ENCODE measurements at regions not wholly inside any gene's neighbourhood (a gene's known extent, or its start where the extent isn't known, plus 50 kb on each side); places are given as distances from the start of the nearest gene placed in this dataset.

DNA sequence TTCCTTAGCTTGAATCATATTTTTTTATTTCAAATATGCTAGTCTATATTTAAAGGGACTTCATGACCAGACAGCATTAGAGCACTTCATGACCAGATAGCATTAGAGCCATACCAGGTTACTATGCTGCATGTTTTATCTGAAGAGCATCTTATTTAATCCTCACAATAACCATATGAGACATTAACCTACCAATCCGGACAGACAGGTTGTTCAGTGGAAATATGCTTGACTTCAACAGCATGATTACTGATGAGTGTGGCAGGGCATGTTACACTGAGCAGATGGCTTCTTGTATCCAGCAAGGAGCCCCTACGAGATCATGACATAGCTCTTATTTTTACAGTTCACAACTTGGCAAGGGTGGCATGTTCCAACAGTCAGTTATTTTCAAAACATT, 85.0 kb upstream of the KCTD3 start:
- H3K36me3 ChIP-seq (ENCODE audit: insufficient read depth, low read length) = no peaks in the 10 kb centered on the region
- no peak for DNase-seq (ENCODE audit: low spot score)
- no peak overlapping the region for H3K4me2 ChIP-seq (ENCODE audit: low read length)
- H4K20me1 ChIP-seq (ENCODE audit: insufficient read depth, low read length) = no peaks in the 10 kb centered on the region
- H3K79me2 ChIP-seq (ENCODE audit: insufficient read depth, low read depth, low read length) = no peaks in the 10 kb centered on the region
- TF ChIP-seq, protein P1, sequence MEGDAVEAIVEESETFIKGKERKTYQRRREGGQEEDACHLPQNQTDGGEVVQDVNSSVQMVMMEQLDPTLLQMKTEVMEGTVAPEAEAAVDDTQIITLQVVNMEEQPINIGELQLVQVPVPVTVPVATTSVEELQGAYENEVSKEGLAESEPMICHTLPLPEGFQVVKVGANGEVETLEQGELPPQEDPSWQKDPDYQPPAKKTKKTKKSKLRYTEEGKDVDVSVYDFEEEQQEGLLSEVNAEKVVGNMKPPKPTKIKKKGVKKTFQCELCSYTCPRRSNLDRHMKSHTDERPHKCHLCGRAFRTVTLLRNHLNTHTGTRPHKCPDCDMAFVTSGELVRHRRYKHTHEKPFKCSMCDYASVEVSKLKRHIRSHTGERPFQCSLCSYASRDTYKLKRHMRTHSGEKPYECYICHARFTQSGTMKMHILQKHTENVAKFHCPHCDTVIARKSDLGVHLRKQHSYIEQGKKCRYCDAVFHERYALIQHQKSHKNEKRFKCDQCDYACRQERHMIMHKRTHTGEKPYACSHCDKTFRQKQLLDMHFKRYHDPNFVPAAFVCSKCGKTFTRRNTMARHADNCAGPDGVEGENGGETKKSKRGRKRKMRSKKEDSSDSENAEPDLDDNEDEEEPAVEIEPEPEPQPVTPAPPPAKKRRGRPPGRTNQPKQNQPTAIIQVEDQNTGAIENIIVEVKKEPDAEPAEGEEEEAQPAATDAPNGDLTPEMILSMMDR (conservative IDR thresholded peaks at IDR 0.05; ENCODE audit: low read length) = no peak
- TF ChIP-seq EZH2phosphoT487 (IDR thresholded peaks at IDR 0.05; ENCODE audit: borderline replicate concordance, low read depth, low read length) = no peak
- no peak overlapping the region for H3K27ac ChIP-seq (ENCODE audit: low read depth, low read length, poor library complexity, severe bottlenecking)
- ChIA-PET POLR2A (interaction anchor here (0.5 to 0.7 kb wide), 2 partner anchors 8 to 1021 kb away, joined by 3 read pairs; no protein-coding TSS in a partner anchor), CTCF (ENCODE audit: unreplicated experiment) (no interaction called here)
- no peak overlapping the region for H2AFZ ChIP-seq (ENCODE audit: low read length)
- no peaks in the 10 kb centered on the region for H3K9me3 ChIP-seq (ENCODE audit: low read length)
- H3K9me2 ChIP-seq (ENCODE audit: insufficient read depth, low read length) = no peaks in the 10 kb centered on the region
- no peaks in the 10 kb centered on the region for H3K4me1 ChIP-seq (ENCODE audit: insufficient read depth, low read length, poor library complexity, severe bottlenecking)
- no TSS peak for BruUV-seq (replicated peaks)
- intact Hi-C loops (cut with micrococcal nuclease; ENCODE audit: unreplicated experiment) = no loop called here
- no peak overlapping the region for H3K4me3 ChIP-seq (ENCODE audit: low read depth, low read length, poor library complexity, severe bottlenecking)

DNA sequence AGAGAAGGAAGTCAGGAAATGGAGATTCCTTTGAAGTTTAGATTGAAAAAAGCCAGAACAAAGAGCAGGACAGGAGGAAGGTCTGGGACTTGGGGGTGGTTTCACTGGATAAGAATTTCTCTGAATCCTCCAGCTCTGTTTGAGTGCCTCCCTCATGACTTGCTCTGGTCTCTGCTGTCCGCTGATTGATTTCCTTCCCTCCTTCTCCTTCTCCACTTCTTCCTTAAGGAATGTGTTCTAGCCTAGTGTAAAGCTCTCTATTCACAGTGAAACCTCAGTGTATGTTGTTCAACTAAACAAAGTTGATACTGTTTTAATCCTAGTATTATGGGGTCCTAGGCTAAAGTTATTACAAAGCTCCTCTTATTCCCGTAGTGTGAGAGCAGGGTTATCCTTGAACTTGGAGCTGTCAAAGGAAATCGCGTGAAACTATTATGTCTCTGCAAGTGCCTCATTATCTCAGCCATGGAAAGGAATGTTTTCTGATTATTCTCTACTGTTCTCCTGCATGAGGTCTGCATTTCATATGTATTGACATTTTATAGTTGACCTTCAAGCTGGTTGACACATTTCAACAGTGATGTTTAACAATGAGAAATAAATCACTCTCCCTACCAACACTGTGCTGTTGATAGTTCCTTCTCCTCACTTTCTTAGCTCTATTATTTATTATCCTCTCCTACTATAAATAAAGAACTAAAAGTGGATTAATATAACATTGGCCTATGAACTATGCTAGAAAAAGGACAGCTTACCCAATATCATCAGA, 82.7 kb upstream of the KCTD3 start:
- no TSS peak for BruUV-seq (replicated peaks)
- H3K9me2 ChIP-seq (ENCODE audit: insufficient read depth, low read length) = no peaks in the 10 kb centered on the region
- ChIA-PET CTCF (ENCODE audit: unreplicated experiment) (no interaction called here), POLR2A (interaction anchor here (0.5 to 0.7 kb wide), 2 partner anchors 590 to 1321 kb away, joined by 3 read pairs; no protein-coding TSS in a partner anchor)
- TF ChIP-seq, protein P1 (conservative IDR thresholded peaks at IDR 0.05; ENCODE audit: low read length) = no peak
- TF ChIP-seq EZH2phosphoT487 (IDR thresholded peaks at IDR 0.05; ENCODE audit: borderline replicate concordance, low read depth, low read length) = no peak
- no peaks in the 10 kb centered on the region for H3K36me3 ChIP-seq (ENCODE audit: insufficient read depth, low read length)
- H3K4me1 ChIP-seq (ENCODE audit: insufficient read depth, low read length, poor library complexity, severe bottlenecking) = no peaks in the 10 kb centered on the region
- no peak overlapping the region for H3K4me3 ChIP-seq (ENCODE audit: low read depth, low read length, poor library complexity, severe bottlenecking)
- intact Hi-C loops (cut with micrococcal nuclease; ENCODE audit: unreplicated experiment) = no loop called here
- H3K4me2 ChIP-seq (ENCODE audit: low read length) = no peak overlapping the region
- H3K9me3 ChIP-seq (ENCODE audit: low read length) = no peaks in the 10 kb centered on the region
- H4K20me1 ChIP-seq (ENCODE audit: insufficient read depth, low read length) = no peaks in the 10 kb centered on the region
- H3K79me2 ChIP-seq (ENCODE audit: insufficient read depth, low read depth, low read length) = no peaks in the 10 kb centered on the region
- no peak overlapping the region for H3K27ac ChIP-seq (ENCODE audit: low read depth, low read length, poor library complexity, severe bottlenecking)
- no peak for DNase-seq (ENCODE audit: low spot score)
- no peak overlapping the region for H2AFZ ChIP-seq (ENCODE audit: low read length)

DNA sequence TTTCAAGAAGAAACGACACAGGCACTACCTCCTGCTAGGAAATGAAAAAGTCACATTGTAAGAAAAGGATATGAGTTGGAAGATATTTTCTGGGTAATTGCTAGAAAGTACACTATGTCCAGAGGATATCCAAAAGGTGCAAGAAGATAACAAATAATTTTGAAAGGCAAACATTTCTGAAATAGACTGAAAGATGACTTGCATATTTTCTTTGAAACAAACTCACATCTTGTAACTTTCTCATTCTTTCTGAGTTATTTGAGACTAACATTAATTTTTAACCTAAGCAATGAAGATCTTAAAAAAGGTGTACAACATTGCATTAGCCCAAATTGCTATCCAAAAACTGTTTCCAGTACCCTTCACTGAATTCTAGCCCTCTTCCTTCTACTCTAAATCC, 79.6 kb upstream of the KCTD3 start:
- H4K20me1 ChIP-seq (ENCODE audit: insufficient read depth, low read length) = no peaks in the 10 kb centered on the region
- no peak overlapping the region for H3K4me2 ChIP-seq (ENCODE audit: low read length)
- TF ChIP-seq EZH2phosphoT487 (IDR thresholded peaks at IDR 0.05; ENCODE audit: borderline replicate concordance, low read depth, low read length) = no peak
- no peaks in the 10 kb centered on the region for H3K36me3 ChIP-seq (ENCODE audit: insufficient read depth, low read length)
- H2AFZ ChIP-seq (ENCODE audit: low read length) = no peak overlapping the region
- no peak overlapping the region for H3K27ac ChIP-seq (ENCODE audit: low read depth, low read length, poor library complexity, severe bottlenecking)
- no peaks in the 10 kb centered on the region for H3K9me2 ChIP-seq (ENCODE audit: insufficient read depth, low read length)
- no TSS peak for BruUV-seq (replicated peaks)
- intact Hi-C loops (cut with micrococcal nuclease; ENCODE audit: unreplicated experiment) = no loop called here
- no peak overlapping the region for H3K4me3 ChIP-seq (ENCODE audit: low read depth, low read length, poor library complexity, severe bottlenecking)
- no peaks in the 10 kb centered on the region for H3K4me1 ChIP-seq (ENCODE audit: insufficient read depth, low read length, poor library complexity, severe bottlenecking)
- no peaks in the 10 kb centered on the region for H3K79me2 ChIP-seq (ENCODE audit: insufficient read depth, low read depth, low read length)
- CTCF ChIA-PET (ENCODE audit: unreplicated experiment) = no interaction called here
- no peak for DNase-seq (ENCODE audit: low spot score)
- H3K9me3 ChIP-seq (ENCODE audit: low read length) = no peaks in the 10 kb centered on the region
- POLR2A ChIA-PET = no interaction called here

Measured in OCI-LY7 (cell line).